HG03159 (cell line): ENCODE measurements at regions not wholly inside any gene's neighbourhood (a gene's known extent, or its start where the extent isn't known, plus 50 kb on each side); places are given as distances from the start of the nearest gene placed in this dataset.
"Not testable (repeated sequence)": the region's sequence is repeated elsewhere in the genome, so short reads cannot be mapped to it uniquely, and the experiment has no call there.

ENCODE experiments used
- ATAC-seq: cut with Tn5 transposase; IDR thresholded peaks from one replicate; pipeline ENCODE4 v1.9.1; 2021; ENCODE audit warnings: mild to moderate bottlenecking, moderate library complexity; ENCODE audit not compliant: unreplicated experiment

- no peak for ATAC-seq
Measured at GRCh38 chr7:51644216-51644615, 327.6 kb upstream of the COBL start.

- no peak for ATAC-seq
Measured at GRCh38 chr7:51640841-51641240, 324.2 kb upstream of the COBL start.

DNA sequence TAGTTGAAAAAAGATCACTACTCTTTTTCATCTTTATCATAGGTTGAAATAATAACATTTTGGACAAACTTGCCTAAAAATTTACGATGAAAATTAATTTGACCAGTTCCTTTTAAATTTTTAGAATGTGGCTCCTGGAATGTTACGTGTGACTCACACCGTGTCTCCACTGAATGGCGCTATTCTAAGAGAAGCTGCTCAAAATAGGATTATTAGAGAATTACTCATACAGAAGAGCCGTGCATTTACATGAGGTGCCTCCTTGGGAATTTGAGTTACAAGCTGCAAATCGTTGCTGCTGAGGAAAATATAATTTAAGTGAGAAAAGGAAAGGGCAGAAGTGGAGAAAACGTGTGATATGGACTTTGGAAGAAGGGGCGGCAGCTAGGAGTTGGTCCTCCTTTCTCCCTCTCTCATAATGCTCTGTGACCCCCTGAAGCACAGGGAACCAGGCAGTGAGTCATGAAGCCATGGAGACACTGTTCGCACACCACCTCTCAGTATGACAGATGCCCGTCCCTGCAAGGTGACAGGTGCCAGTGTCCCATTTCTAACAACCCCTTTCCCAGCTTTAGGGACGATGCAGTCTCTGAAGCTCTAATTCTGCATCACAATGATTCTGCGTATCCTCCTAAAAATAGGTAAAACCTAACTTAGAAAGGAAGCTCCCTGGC lies 323.2 kb upstream of the COBL start:
- ATAC-seq = no peak

DNA sequence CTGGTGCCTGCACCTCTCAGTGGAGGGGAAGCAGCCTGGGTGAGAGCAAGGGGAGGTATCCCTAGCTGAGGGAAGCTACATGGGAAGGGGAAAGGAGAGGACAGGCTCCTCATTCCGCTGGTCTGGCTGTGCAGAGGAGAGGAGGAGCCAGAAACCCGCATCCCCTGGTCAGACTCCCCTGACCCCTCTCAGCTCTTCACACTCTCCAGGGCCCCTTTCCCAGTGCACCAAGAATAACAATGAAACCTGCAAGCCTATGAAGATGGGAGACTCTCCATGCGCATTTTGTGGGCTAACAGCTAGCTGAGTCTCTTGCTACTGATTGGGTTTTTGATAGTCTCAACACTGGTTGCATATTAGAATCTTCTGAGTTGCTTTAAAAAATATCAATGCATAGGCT lies 319.9 kb upstream of the COBL start:
- ATAC-seq = no peak

- no peak for ATAC-seq
Measured at GRCh38 chr7:51635775-51636174, 319.2 kb upstream of the COBL start.

DNA sequence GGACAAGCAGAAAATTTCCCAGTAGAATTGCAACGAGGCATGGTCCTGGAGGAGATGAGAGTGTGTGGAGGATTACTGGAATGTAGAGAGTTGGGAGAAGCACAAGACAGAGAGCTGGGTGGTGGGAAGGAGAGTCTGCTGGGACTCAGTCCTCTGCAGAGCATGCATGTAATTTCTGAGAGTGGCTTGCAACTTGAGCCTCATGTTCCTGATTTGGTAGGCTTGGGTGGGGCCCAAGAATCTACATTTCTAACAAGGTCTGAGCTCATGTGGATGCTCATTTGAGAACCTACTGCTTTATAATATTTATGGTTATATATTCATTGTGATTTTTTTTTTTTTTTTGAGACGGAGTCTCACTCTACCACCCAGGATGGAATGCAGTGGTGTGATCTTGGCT lies 317.9 kb upstream of the COBL start:
- ATAC-seq = no peak

DNA sequence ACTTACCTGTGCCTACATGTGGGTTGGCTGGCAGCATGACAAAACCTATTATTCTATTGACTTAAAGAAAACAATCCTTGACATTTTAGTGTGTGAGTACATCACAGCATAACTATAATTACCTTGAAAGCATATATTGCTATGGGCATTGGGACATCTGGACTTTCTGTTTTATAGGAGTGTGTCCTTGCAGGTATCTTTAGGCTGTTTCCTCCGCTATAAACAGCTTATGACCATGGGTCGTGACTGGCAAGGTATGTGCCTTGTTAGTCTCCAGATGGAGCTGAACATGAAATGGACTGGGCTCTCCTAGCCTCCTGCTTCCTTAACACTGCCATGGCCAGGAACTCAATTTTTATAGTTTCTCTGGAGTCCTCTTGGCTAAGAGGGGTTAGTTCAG lies 317.4 kb upstream of the COBL start:
- no peak for ATAC-seq

GRCh38 chr7:51633596-51633995 lies 317.0 kb upstream of the COBL start:
- ATAC-seq = no peak

DNA sequence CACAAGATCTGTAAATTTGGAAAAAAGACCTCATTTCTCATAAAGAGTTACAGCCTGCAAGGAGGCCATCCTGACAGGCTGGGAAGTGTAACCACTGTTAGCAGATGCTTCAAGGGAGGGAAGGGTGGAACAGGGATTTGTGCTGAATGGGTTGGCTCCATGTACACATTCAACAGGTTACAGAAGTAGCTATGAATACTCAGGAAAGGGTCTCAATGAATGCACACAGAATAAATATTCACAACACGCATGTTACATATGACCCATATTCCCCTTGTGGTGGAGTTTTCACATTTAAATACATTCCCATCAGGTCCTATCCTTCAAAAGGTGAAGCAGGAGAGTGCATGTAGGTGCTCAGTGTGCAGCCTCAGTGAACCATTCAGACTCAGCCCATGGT lies 316.4 kb upstream of the COBL start:
- ATAC-seq = no peak

DNA sequence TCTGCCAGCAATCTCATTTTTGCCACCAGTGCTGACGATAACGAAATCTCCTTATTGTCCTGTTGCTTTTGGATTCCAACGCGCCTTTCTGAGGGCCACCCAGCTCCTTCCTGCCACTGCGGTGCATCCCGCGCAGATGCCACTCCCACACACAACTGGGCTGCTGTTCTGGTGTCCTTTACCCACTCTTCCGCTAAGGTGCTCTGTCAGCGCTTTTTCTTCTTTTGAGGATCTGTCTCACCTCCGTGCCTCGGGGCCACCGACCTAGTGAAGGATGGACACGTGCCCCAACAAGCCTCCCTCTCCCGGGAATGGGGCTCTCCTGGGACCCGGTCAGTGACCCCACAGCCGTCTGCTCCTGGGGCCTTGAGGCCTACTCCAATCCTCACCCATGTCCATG lies 314.3 kb upstream of the COBL start:
- no peak for ATAC-seq

DNA sequence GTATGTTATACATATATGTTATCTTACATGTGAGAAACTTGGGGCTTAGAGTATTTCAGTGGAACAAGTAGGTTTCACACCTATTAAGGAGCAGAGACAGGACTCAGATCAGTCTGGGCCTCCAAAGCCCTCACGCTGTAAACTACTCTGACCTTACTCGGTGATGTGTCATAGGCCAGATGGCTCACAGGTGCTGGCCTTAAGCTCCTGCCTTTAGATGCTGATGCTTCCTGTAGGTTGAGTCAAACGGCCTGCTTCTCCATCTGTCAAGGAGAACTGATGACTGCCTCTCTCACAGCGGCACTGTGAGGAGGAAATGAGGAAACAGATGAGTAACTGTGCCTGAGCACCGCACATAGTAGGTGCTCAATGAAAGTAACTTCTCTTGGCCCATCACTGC lies 312.6 kb upstream of the COBL start:
- ATAC-seq = no peak

DNA sequence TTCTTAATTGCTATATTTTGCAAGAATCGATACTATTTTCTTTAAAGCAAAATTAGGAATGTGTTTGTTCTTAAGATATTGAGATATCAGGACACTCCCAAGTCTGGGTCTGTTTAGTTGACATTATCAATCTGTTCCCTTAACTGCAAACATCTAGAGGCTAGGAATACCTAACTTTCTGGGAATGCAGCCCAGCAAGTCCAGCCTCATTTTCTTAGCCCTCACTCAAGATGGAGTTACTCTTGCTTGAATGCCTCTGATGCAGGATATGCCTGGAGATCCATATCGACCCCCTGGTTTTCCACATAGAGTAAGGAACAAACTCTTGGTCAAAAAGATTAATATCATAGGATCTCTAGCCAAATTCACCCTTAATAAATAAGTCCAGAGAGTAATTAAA lies 305.3 kb upstream of the COBL start:
- no peak for ATAC-seq

DNA sequence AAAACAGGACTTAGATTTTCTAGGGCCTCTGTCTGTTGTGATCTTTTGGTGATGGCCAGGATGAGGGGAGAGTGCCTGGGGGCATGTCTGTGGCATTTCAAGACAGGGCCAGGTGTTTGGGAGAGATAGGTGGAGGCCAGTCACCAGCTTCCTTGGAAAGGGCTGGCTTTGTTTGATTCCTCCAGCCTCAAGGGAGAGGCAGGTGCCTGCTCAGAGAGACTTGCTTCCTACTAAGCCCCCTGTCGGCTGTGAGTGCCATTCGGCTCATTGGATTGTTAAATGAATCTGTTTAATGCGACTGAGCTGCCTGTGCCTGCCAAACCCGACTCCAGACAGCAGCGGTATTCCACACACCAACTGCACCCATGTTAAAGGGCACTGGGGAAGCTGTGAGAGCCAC lies 304.1 kb upstream of the COBL start:
- ATAC-seq = no peak

DNA sequence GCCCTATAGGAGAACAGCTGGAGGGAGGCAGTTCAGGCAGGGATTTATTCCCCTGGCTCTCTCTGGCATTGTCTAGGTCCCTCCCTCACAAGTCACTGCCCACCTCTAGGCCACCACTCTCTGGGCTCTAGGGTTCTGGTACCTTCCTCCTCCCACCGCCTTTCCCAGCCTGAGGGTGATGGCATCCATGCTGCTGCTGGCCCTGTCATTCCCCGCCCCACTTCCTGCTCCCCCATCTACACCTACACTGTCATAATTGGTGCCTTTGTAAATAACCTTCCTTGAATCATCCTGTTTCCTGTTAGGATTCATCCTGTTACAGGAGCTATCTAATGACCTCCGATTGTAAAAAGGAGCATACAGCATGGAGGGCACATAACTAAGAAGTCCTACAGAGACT lies 303.3 kb upstream of the COBL start:
- no peak for ATAC-seq

DNA sequence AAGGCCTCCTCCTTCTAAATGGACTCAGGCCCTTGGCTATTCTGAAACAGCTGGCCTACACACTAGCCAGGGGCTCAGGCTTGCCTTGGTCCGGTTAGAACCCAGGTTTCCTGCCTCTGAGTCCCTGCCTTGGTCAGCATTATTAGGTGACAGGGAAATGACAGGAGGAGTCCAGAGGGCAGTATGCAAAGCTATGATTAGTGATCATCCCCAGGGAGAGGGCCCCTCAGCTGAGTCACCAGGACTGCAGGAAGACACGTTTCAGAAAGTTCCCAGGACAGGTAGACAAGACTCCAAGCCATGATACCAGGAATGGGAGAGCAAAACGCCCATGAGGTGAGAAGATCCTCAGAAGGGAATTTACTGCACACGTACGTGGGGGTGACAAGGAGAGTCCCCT lies 301.1 kb upstream of the COBL start:
- no peak for ATAC-seq

DNA sequence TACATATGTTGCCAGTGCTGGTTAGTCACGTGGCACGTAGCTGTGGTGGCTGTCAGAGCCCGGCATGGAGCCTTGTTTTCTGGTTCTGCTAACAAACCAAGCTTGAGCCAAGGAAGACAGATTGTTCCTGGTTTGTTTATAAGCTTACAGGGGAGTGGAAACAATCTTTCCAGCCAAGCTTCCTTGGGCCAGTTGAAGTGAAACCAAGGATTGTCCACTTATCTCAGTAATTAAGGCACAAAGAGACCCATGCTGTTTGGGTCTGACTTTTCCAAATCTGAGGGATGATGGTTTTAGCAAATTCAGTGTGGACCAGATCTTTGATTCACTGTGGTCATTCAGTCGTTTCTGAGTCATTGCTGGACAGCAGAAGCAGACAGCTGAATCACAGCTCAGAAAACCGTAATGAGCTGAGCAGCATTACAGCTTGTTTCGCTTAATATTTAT lies 297.3 kb upstream of the COBL start:
- ATAC-seq = no peak

DNA sequence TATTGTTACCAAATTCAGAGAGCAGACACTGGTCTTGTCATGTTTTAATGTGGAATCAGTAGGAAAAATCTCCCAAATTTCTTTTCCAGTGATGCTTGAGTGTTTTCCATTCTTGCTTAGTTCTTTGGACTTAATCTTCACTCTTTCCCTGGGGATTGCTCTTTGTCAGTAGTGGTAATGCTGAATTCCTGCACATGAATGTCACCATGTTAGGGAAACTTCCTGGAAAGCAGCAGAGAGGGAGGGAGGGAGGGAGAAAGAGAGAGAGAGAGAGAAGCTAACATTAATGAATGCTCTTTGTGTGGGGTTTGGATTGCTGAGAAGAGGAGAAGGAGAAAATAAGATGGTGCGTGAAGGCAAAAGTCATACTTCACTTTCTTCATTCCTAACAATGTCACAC lies 295.3 kb upstream of the COBL start:
- ATAC-seq = no peak

DNA sequence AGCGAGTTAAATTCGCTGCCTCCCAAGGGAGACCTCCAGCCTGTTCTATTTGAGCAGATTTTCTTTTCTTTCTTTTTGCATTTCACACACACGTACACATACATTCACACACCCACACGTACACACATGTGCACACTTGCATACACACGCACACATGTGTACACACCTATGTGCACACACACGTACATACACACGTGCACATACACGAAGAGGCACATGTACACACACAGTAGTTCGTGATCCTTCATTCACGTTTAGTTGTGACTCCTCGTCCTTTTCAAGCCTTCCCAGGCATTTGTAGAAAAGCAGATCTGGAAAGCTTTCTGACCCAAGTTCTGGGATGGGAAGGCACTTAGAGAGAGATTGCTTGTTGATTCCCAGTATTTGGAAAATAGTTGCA lies 290.8 kb upstream of the COBL start:
- no peak for ATAC-seq

DNA sequence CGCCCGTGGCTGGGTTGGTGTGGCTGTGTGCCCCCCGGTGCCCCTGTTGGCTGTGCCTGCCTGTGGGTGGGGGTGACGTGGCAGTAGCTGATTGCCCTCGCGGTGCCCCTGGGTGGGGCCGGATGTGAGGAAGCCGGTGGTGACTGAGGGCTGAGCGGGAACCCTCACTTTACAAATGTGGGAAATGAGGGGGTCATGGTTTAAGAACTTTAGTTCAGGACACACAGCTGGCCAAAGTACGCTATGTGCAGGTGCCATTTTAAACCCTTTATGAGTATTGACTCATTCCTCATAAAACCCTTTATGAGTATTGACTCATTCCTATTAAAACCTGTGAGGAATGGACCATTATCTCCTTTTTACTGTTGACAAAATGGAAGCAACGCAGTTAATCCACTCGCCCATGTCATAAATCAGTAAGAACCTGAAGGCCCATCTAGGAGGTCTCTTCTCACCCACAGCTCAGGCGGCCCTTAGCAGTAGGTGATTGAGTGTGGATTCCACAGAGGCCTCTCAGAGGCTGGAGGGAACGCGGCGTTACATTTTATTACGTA lies 290.1 kb upstream of the COBL start:
- ATAC-seq = no peak

DNA sequence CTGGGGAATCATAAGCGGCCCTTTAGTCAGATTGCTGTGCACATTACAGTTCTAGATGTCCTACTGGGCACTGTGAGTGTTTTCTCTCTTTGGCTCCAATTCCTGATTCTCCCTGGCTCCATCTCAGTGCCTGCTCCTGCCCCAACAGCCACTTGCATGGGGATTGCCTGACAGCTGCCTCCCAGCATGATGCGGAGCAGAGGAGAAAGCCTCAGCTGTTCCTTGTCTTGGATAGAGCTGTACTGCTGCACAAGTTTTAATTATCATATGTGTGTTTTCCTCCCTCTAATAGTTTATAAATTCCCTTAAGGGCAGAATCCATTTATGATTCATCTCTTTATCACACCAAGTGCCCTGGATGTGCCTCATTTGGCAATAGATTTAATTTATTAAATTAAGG lies 285.8 kb upstream of the COBL start:
- no peak for ATAC-seq

DNA sequence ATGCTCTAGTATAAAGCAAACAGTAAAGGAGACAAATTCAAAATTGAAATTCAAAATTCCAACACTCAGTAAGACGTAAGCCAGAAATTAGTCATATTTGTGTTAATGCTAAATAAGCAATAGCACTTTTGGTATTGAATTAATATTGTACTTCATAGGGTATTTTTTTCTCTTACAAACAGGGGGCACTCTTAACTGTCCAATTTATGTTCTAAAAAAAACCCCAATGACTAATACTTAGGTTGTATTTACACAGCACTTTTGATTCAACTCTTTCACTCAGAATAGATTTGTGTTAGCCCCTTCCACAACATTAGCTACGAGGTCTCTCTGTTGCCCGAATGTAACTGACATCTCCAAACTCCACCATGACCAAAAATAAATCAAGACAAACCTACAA lies 284.9 kb upstream of the COBL start:
- ATAC-seq = no peak

GRCh38 chr7:51599935-51600334 lies 283.3 kb upstream of the COBL start:
- ATAC-seq = not testable (repeated sequence)

- no peak for ATAC-seq
Measured at GRCh38 chr7:51593628-51594027, 277.0 kb upstream of the COBL start.
